ENCODE measurements at regions not wholly inside any gene's neighbourhood (a gene's known extent, or its start where the extent isn't known, plus 50 kb on each side); places are given as distances from the start of the nearest gene placed in this dataset.
"Not testable (repeated sequence)": the region's sequence is repeated elsewhere in the genome, so short reads cannot be mapped to it uniquely, and the experiment has no call there.

- H3K9me3 Mint-ChIP-seq; CTCF ChIA-PET; H3K4me1 Mint-ChIP-seq (ENCODE audit: low read depth); H3K27me3 Mint-ChIP-seq (ENCODE audit: low read depth); DNase-seq; H3K27ac Mint-ChIP-seq; H3K36me3 Mint-ChIP-seq (ENCODE audit: low read depth); H3K4me3 Mint-ChIP-seq: not testable (repeated sequence)
- intact Hi-C loops (cut with micrococcal nuclease): loop anchor here (5.0 kb wide), 1 partner anchor 768 kb away; no protein-coding TSS in a partner anchor
Measured at GRCh38 chr4:24204708-24205107, 314.9 kb upstream of the PPARGC1A start.

- Mint-ChIP-seq H3K9me3 (no peaks in the 10 kb centered on the region), H3K27ac (no peak overlapping the region), H3K4me3 (no peak overlapping the region), H3K27me3 (ENCODE audit: low read depth) (peaks cover 2% of the 10 kb centered on the region), H3K36me3 (ENCODE audit: low read depth) (no peaks in the 10 kb centered on the region), H3K4me1 (ENCODE audit: low read depth) (no peaks in the 10 kb centered on the region)
- no peak for DNase-seq
- CTCF ChIA-PET: no interaction called here
- intact Hi-C loops (cut with micrococcal nuclease): no loop called here
Measured at GRCh38 chr4:24203926-24204325, 314.1 kb upstream of the PPARGC1A start.

- Mint-ChIP-seq H3K36me3 (ENCODE audit: low read depth) (no peaks in the 10 kb centered on the region), H3K4me3 (no peak overlapping the region), H3K4me1 (ENCODE audit: low read depth) (no peaks in the 10 kb centered on the region), H3K27ac (no peak overlapping the region), H3K9me3 (no peaks in the 10 kb centered on the region), H3K27me3 (ENCODE audit: low read depth) (peaks cover 2% of the 10 kb centered on the region)
- no peak for DNase-seq
- CTCF ChIA-PET: no interaction called here
- intact Hi-C loops (cut with micrococcal nuclease): no loop called here
Measured at GRCh38 chr4:24202579-24202978, 312.7 kb upstream of the PPARGC1A start.

- no peak for DNase-seq
- Mint-ChIP-seq H3K4me1 (ENCODE audit: low read depth) (no peaks in the 10 kb centered on the region), H3K9me3 (no peaks in the 10 kb centered on the region), H3K27ac (no peak overlapping the region), H3K4me3 (no peak overlapping the region), H3K36me3 (ENCODE audit: low read depth) (no peaks in the 10 kb centered on the region), H3K27me3 (ENCODE audit: low read depth) (no peaks in the 10 kb centered on the region)
- CTCF ChIA-PET: no interaction called here
- intact Hi-C loops (cut with micrococcal nuclease): no loop called here
Measured at GRCh38 chr4:24197955-24198354, 308.1 kb upstream of the PPARGC1A start.

GRCh38 chr4:24196785-24197184 lies 306.9 kb upstream of the PPARGC1A start:
- H3K9me3 Mint-ChIP-seq: no peaks in the 10 kb centered on the region
- H3K27me3 Mint-ChIP-seq (ENCODE audit: low read depth): no peaks in the 10 kb centered on the region
- intact Hi-C loops (cut with micrococcal nuclease): no loop called here
- no peak overlapping the region for H3K27ac Mint-ChIP-seq
- H3K4me1 Mint-ChIP-seq (ENCODE audit: low read depth): no peaks in the 10 kb centered on the region
- CTCF ChIA-PET: no interaction called here
- no peak for DNase-seq
- H3K36me3 Mint-ChIP-seq (ENCODE audit: low read depth): no peaks in the 10 kb centered on the region
- H3K4me3 Mint-ChIP-seq: no peak overlapping the region

GRCh38 chr4:24195991-24196736 lies 306.3 kb upstream of the PPARGC1A start:
- Mint-ChIP-seq H3K36me3 (ENCODE audit: low read depth) (no peaks in the 10 kb centered on the region), H3K4me3 (no peak overlapping the region), H3K27me3 (ENCODE audit: low read depth) (no peaks in the 10 kb centered on the region), H3K4me1 (ENCODE audit: low read depth) (no peaks in the 10 kb centered on the region), H3K9me3 (no peaks in the 10 kb centered on the region), H3K27ac (no peak overlapping the region)
- no peak for DNase-seq
- CTCF ChIA-PET: no interaction called here
- intact Hi-C loops (cut with micrococcal nuclease): no loop called here

GRCh38 chr4:24192018-24192641 lies 302.3 kb upstream of the PPARGC1A start:
- no peak for DNase-seq
- Mint-ChIP-seq H3K27me3 (ENCODE audit: low read depth) (no peaks in the 10 kb centered on the region), H3K4me3 (no peak overlapping the region), H3K36me3 (ENCODE audit: low read depth) (no peaks in the 10 kb centered on the region), H3K9me3 (no peaks in the 10 kb centered on the region), H3K4me1 (ENCODE audit: low read depth) (no peaks in the 10 kb centered on the region), H3K27ac (no peak overlapping the region)
- CTCF ChIA-PET: no interaction called here
- intact Hi-C loops (cut with micrococcal nuclease): no loop called here

GRCh38 chr4:24190761-24191695 lies 301.2 kb upstream of the PPARGC1A start:
- Mint-ChIP-seq H3K27me3 (ENCODE audit: low read depth) (no peaks in the 10 kb centered on the region), H3K4me1 (ENCODE audit: low read depth) (no peaks in the 10 kb centered on the region), H3K36me3 (ENCODE audit: low read depth) (no peaks in the 10 kb centered on the region), H3K9me3 (no peaks in the 10 kb centered on the region), H3K4me3 (no peak overlapping the region), H3K27ac (no peak overlapping the region)
- intact Hi-C loops (cut with micrococcal nuclease): no loop called here
- CTCF ChIA-PET: no interaction called here
- DNase-seq: no peak

- Mint-ChIP-seq H3K27ac (no peak overlapping the region), H3K36me3 (ENCODE audit: low read depth) (no peaks in the 10 kb centered on the region), H3K4me1 (ENCODE audit: low read depth) (no peaks in the 10 kb centered on the region), H3K4me3 (no peak overlapping the region), H3K27me3 (ENCODE audit: low read depth) (no peaks in the 10 kb centered on the region), H3K9me3 (no peaks in the 10 kb centered on the region)
- CTCF ChIA-PET: no interaction called here
- intact Hi-C loops (cut with micrococcal nuclease): no loop called here
- DNase-seq: no peak
Measured at GRCh38 chr4:24188459-24188858, 298.6 kb upstream of the PPARGC1A start.

- CTCF ChIA-PET: interaction anchor here (0.5 kb wide), 1 partner anchor 301 kb away, joined by 3 read pairs; no protein-coding TSS in a partner anchor
- Mint-ChIP-seq H3K9me3 (no peaks in the 10 kb centered on the region), H3K4me3 (no peak overlapping the region), H3K27me3 (ENCODE audit: low read depth) (no peaks in the 10 kb centered on the region), H3K4me1 (ENCODE audit: low read depth) (no peaks in the 10 kb centered on the region), H3K36me3 (ENCODE audit: low read depth) (no peaks in the 10 kb centered on the region), H3K27ac (no peak overlapping the region)
- intact Hi-C loops (cut with micrococcal nuclease): no loop called here
- DNase-seq: no peak
Measured at GRCh38 chr4:24186466-24186865, 296.6 kb upstream of the PPARGC1A start.

GRCh38 chr4:24181005-24181404 lies 291.2 kb upstream of the PPARGC1A start:
- intact Hi-C loops (cut with micrococcal nuclease): no loop called here
- Mint-ChIP-seq H3K36me3 (ENCODE audit: low read depth) (no peaks in the 10 kb centered on the region), H3K4me1 (ENCODE audit: low read depth) (no peaks in the 10 kb centered on the region), H3K9me3 (no peaks in the 10 kb centered on the region), H3K27me3 (ENCODE audit: low read depth) (no peaks in the 10 kb centered on the region), H3K4me3 (no peak overlapping the region), H3K27ac (no peak overlapping the region)
- CTCF ChIA-PET: interaction anchor here (0.6 kb wide), 1 partner anchor 238 kb away, joined by 3 read pairs; no protein-coding TSS in a partner anchor
- no peak for DNase-seq

- CTCF ChIA-PET: no interaction called here
- Mint-ChIP-seq H3K4me1 (ENCODE audit: low read depth) (no peaks in the 10 kb centered on the region), H3K4me3 (no peak overlapping the region), H3K27me3 (ENCODE audit: low read depth) (no peaks in the 10 kb centered on the region), H3K27ac (no peak overlapping the region), H3K9me3 (no peaks in the 10 kb centered on the region), H3K36me3 (ENCODE audit: low read depth) (no peaks in the 10 kb centered on the region)
- DNase-seq: no peak
- intact Hi-C loops (cut with micrococcal nuclease): no loop called here
Measured at GRCh38 chr4:24180586-24180985, 290.7 kb upstream of the PPARGC1A start.

All from activated naive CD4-positive, alpha-beta T cell treated with anti-CD3 and anti-CD28 coated beads for 36 hours (primary cell).